ENCODE measurements at regions not wholly inside any gene's neighbourhood (a gene's known extent, or its start where the extent isn't known, plus 50 kb on each side); places are given as distances from the start of the nearest gene placed in this dataset.

GRCh38 chr5:2124434-2125170, 241.9 kb upstream of the IRX4 start:
- Histone ChIP-seq H2AFZ (ENCODE audit: low read depth, low read length) (no peak overlapping the region), H3K4me1 (ENCODE audit: insufficient read depth, low read length) (no peaks in the 10 kb centered on the region)

GRCh38 chr5:2123874-2124273, 241.1 kb upstream of the IRX4 start:
- Histone ChIP-seq H3K9me3 (ENCODE audit: insufficient read depth, low read length, severe bottlenecking) (no peaks in the 10 kb centered on the region), H3K79me2 (ENCODE audit: insufficient read depth, low read length) (no peaks in the 10 kb centered on the region), H3K9ac (ENCODE audit: low read depth, low read length) (no peak overlapping the region), H3K36me3 (ENCODE audit: insufficient read depth, low read length) (no peaks in the 10 kb centered on the region), H3K4me3 (ENCODE audit: low read depth in 1 of 2, low read length in 2 of 2) (no peak overlapping the region), H4K20me1 (ENCODE audit: insufficient read depth, low read length) (no peaks in the 10 kb centered on the region), H3K4me1 (ENCODE audit: insufficient read depth, low read length) (no peaks in the 10 kb centered on the region), H3K27me3 (ENCODE audit: insufficient read depth, low read length, poor library complexity) (peaks cover 18% of the 10 kb centered on the region), H2AFZ (ENCODE audit: low read depth, low read length) (no peak overlapping the region), H3K27ac (ENCODE audit: low read length) (no peak overlapping the region), H3K4me2 (ENCODE audit: insufficient read depth, low read length) (no peak overlapping the region)
- no peak for ATAC-seq (ENCODE audit: insufficient read depth, low read depth)
- no peak for DNase-seq
- TF ChIP-seq EZH2 (IDR thresholded peaks at IDR 0.05; ENCODE audit: borderline replicate concordance, low read depth, low read length, severe bottlenecking) (no peak), CTCF (IDR thresholded peaks at IDR 0.05; ENCODE audit: borderline replicate concordance, extremely low read depth, low read length, poor library complexity, severe bottlenecking) (no peak)

More at GRCh38 chr5:2124434-2125170, 241.9 kb upstream of the IRX4 start:
- H3K9ac ChIP-seq (ENCODE audit: low read depth, low read length): no peak overlapping the region
- H3K27me3 ChIP-seq (ENCODE audit: insufficient read depth, low read length, poor library complexity): peaks cover 18% of the 10 kb centered on the region
- no peaks in the 10 kb centered on the region for H3K9me3 ChIP-seq (ENCODE audit: insufficient read depth, low read length, severe bottlenecking)
- TF ChIP-seq EZH2 (IDR thresholded peaks at IDR 0.05; ENCODE audit: borderline replicate concordance, low read depth, low read length, severe bottlenecking): no peak
- TF ChIP-seq CTCF (IDR thresholded peaks at IDR 0.05; ENCODE audit: borderline replicate concordance, extremely low read depth, low read length, poor library complexity, severe bottlenecking): no peak
- H4K20me1 ChIP-seq (ENCODE audit: insufficient read depth, low read length): no peaks in the 10 kb centered on the region
- no peak overlapping the region for H3K4me2 ChIP-seq (ENCODE audit: insufficient read depth, low read length)
- H3K36me3 ChIP-seq (ENCODE audit: insufficient read depth, low read length): no peaks in the 10 kb centered on the region
- H3K79me2 ChIP-seq (ENCODE audit: insufficient read depth, low read length): no peaks in the 10 kb centered on the region
- no peak for ATAC-seq (ENCODE audit: insufficient read depth, low read depth)
- no peak overlapping the region for H3K27ac ChIP-seq (ENCODE audit: low read length)
- DNase-seq: no peak
- H3K4me3 ChIP-seq (ENCODE audit: low read depth in 1 of 2, low read length in 2 of 2): no peak overlapping the region

GRCh38 chr5:2120361-2120760, 237.6 kb upstream of the IRX4 start:
- Histone ChIP-seq H3K4me3 (ENCODE audit: low read depth in 1 of 2, low read length in 2 of 2) (no peak overlapping the region), H3K4me2 (ENCODE audit: insufficient read depth, low read length) (no peak overlapping the region), H3K9ac (ENCODE audit: low read depth, low read length) (no peak overlapping the region), H2AFZ (ENCODE audit: low read depth, low read length) (no peak overlapping the region), H3K9me3 (ENCODE audit: insufficient read depth, low read length, severe bottlenecking) (no peaks in the 10 kb centered on the region), H3K27me3 (ENCODE audit: insufficient read depth, low read length, poor library complexity) (peaks cover 18% of the 10 kb centered on the region), H3K27ac (ENCODE audit: low read length) (no peak overlapping the region), H3K36me3 (ENCODE audit: insufficient read depth, low read length) (no peaks in the 10 kb centered on the region), H3K4me1 (ENCODE audit: insufficient read depth, low read length) (no peaks in the 10 kb centered on the region), H3K79me2 (ENCODE audit: insufficient read depth, low read length) (no peaks in the 10 kb centered on the region), H4K20me1 (ENCODE audit: insufficient read depth, low read length) (no peaks in the 10 kb centered on the region)
- TF ChIP-seq EZH2 (IDR thresholded peaks at IDR 0.05; ENCODE audit: borderline replicate concordance, low read depth, low read length, severe bottlenecking): no peak
- TF ChIP-seq CTCF (IDR thresholded peaks at IDR 0.05; ENCODE audit: borderline replicate concordance, extremely low read depth, low read length, poor library complexity, severe bottlenecking): no peak
- DNase-seq (no peak), ATAC-seq (ENCODE audit: insufficient read depth, low read depth) (no peak)

Measured in DND-41 (cell line).